Vagina (tissue), 2 donors: ENCODE measurements at regions not wholly inside any gene's neighbourhood (a gene's known extent, or its start where the extent isn't known, plus 50 kb on each side); places are given as distances from the start of the nearest gene placed in this dataset.

Experiments
- POLR2A ChIP-seq, 2 donors: fragments of 450-650 bp; IDR thresholded peaks; one replicate each; pipeline ENCODE4 v1.6.1; 2017; ENCODE audit warnings: antibody characterized with exemption in 2 of 2, mild to moderate bottlenecking in 2 of 2, moderate library complexity in 2 of 2
- POLR2AphosphoS5 ChIP-seq, 2 donors: sonication (generic); formaldehyde crosslinking; IDR thresholded peaks; one replicate each; pipeline ENCODE4 v1.9.0; 2017; ENCODE audit warnings: antibody characterized with exemption in 2 of 2, mild to moderate bottlenecking in 2 of 2, low read depth in 1 of 2; ENCODE audit not compliant: insufficient read depth in 1 of 2
- TF ChIP-seq, protein P1 (sequence below), 3 experiments: fragments of 450-650 bp in 2 of 3; fragments of 200-600 bp in 1 of 3; sonication (generic) in 1 of 3; IDR thresholded peaks; one replicate each; pipeline ENCODE4 v1.5.1; 2017 to 2019; ENCODE audit warnings: antibody characterized with exemption in 3 of 3, mild to moderate bottlenecking in 2 of 3, moderate library complexity in 2 of 3

DNA sequence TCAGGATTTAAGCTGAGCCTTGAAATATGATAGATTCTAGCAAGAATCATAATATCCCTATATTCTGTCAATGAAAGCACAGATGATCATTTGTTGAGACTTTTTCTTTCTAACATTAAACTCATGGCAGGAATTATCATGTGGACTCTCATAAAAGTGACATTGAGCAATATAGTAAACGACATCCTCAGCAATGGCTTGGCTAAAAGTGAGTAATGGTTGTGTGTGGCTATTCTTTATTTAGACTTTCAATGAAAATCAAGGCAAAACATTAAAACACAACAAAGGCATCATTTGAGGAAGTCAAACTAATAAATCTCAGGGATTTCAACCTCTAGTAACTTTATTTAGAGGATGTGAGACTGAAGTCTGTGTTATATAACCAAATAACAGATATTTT is 257.8 kb upstream of the ADGRL4 start:
- TF ChIP-seq, protein P1, sequence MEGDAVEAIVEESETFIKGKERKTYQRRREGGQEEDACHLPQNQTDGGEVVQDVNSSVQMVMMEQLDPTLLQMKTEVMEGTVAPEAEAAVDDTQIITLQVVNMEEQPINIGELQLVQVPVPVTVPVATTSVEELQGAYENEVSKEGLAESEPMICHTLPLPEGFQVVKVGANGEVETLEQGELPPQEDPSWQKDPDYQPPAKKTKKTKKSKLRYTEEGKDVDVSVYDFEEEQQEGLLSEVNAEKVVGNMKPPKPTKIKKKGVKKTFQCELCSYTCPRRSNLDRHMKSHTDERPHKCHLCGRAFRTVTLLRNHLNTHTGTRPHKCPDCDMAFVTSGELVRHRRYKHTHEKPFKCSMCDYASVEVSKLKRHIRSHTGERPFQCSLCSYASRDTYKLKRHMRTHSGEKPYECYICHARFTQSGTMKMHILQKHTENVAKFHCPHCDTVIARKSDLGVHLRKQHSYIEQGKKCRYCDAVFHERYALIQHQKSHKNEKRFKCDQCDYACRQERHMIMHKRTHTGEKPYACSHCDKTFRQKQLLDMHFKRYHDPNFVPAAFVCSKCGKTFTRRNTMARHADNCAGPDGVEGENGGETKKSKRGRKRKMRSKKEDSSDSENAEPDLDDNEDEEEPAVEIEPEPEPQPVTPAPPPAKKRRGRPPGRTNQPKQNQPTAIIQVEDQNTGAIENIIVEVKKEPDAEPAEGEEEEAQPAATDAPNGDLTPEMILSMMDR (IDR thresholded peaks at IDR 0.05) = no peak
- no peak for TF ChIP-seq POLR2A (IDR thresholded peaks at IDR 0.05)
- no peak for TF ChIP-seq POLR2AphosphoS5 (IDR thresholded peaks at IDR 0.05; ENCODE audit: insufficient read depth in 1 of 2, low read depth in 1 of 2)
